Neural progenitor cell (in vitro differentiated cells): ENCODE measurements at regions not wholly inside any gene's neighbourhood (a gene's known extent, or its start where the extent isn't known, plus 50 kb on each side); places are given as distances from the start of the nearest gene placed in this dataset.

ENCODE experiments used
- CTCF ChIP-seq: fragments of 200-600 bp; sonication (generic); IDR thresholded peaks from 2 replicates; pipeline ENCODE4 v1.5.1; 2017; ENCODE audit warnings: antibody characterized with exemption, mild to moderate bottlenecking
- EZH2 ChIP-seq: fragments of 200-600 bp; sonication (generic); IDR thresholded peaks from 2 replicates; pipeline ENCODE4 v1.6.1; 2017; ENCODE audit warnings: antibody characterized with exemption, mild to moderate bottlenecking, moderate library complexity

GRCh38 chr3:168820810-168821415 lies 725.2 kb upstream of the GOLIM4 start:
- no peak for TF ChIP-seq CTCF
- no peak for TF ChIP-seq EZH2
